ENCODE measurements at regions not wholly inside any gene's neighbourhood (a gene's known extent, or its start where the extent isn't known, plus 50 kb on each side); places are given as distances from the start of the nearest gene placed in this dataset.

DNA sequence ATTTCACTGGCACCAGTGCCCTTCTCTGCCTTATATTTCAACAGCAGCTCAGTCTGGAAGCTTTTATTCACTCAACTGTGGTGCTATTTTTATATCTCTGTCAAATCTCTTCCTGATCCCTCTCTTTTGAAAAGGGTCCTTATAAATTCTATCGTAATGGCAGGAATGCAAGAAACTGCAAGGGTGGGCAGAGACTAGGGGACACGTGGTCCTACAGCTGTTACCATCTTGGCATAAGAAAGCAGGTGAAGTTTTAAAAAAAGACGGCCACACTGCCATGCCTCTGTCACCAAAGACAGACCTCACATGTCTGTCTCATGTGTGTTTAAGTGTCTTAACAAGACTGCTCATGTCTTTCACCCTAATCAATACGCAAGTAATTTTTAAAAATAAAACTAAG is 368.4 kb upstream of the CDH11 start:
- POLR2A ChIA-PET (ENCODE audit: partially characterized antibody) = no interaction called here
- no peak overlapping the region for H3K56ac ChIP-seq (replicated peaks; ENCODE audit: insufficient read length, low read depth, low read length)
- H3K79me2 ChIP-seq (ENCODE audit: control insufficient read depth in 1 of 2, insufficient read depth in 2 of 2, low read length in 2 of 2) = no peaks in the 10 kb centered on the region
- H3K4ac ChIP-seq (replicated peaks; ENCODE audit: insufficient read length, low read depth, low read length) = no peak overlapping the region
- no peak overlapping the region for H2BK15ac ChIP-seq (ENCODE audit: low read length)
- H3K9ac ChIP-seq (replicated peaks in 1 of 4; ENCODE audit: extremely low read depth in 1 of 4, low read depth in 3 of 4, low read length in 3 of 4) = no peak overlapping the region
- H3K36me3 ChIP-seq (ENCODE audit: control insufficient read depth in 2 of 4, insufficient read depth in 4 of 4, low read length in 3 of 4) = no peaks in the 10 kb centered on the region
- H3K79me1 ChIP-seq (ENCODE audit: low read depth, low read length) = no peaks in the 10 kb centered on the region
- H4K20me1 ChIP-seq (replicated peaks in 1 of 2; ENCODE audit: control insufficient read depth in 1 of 2, insufficient read depth in 2 of 2, low read length in 2 of 2) = no peaks in the 10 kb centered on the region
- H2BK5ac ChIP-seq (ENCODE audit: low read depth, low read length) = no peak overlapping the region
- CTCF ChIA-PET (ENCODE audit: partially characterized antibody) = no interaction called here
- no peak overlapping the region for H2BK20ac ChIP-seq (ENCODE audit: low read length)
- H3K27me3 ChIP-seq (replicated peaks in 1 of 4; ENCODE audit: control insufficient read depth in 3 of 4, extremely low read depth in 1 of 4, insufficient read depth in 3 of 4, low read length in 3 of 4) = no peaks in the 10 kb centered on the region
- no peak overlapping the region for H2BK12ac ChIP-seq (ENCODE audit: low read depth, low read length)
- DNase-seq (ENCODE audit: low read depth in 1 of 2, low spot score in 2 of 2) (no peak), FAIRE-seq (no peak)
- no peak overlapping the region for H4K5ac ChIP-seq (ENCODE audit: insufficient read length, low read depth, low read length)
- H3K4me2 ChIP-seq (ENCODE audit: insufficient read depth in 1 of 2, low read depth in 2 of 2, low read length in 2 of 2) = no peak overlapping the region
- H3K27ac ChIP-seq (ENCODE audit: low read depth, low read length) = no peak overlapping the region
- H2AFZ ChIP-seq (ENCODE audit: low read length) = no peak overlapping the region
- no peak overlapping the region for H3K14ac ChIP-seq (ENCODE audit: insufficient read length)
- H3K23me2 ChIP-seq (ENCODE audit: low read depth, low read length) = no peaks in the 10 kb centered on the region
- peaks cover 0 to 8% (median 3%) of the 10 kb centered on the region in 4 experiments; a peak in 3 of 7 replicates for H3K4me1 ChIP-seq (replicated peaks in 1 of 4; ENCODE audit: control insufficient read depth in 3 of 4, insufficient read depth in 4 of 4, low read length in 3 of 4)
- H2AK5ac ChIP-seq (ENCODE audit: low read depth, low read length) = no peak overlapping the region
- no peak overlapping the region for H3K4me3 ChIP-seq (ENCODE audit: extremely low read depth in 1 of 4, insufficient read depth in 2 of 4, low read depth in 3 of 4, low read length in 4 of 4)
- no peak overlapping the region for H2BK120ac ChIP-seq (replicated peaks; ENCODE audit: low read depth, low read length)
- H4K91ac ChIP-seq (replicated peaks; ENCODE audit: insufficient read length, low read length) = no peak overlapping the region
- no peak overlapping the region for H3K23ac ChIP-seq (ENCODE audit: insufficient read length)
- 93% methylated on average over 4 of the region's 4 CpGs; no CpG with 5 or more reads in 1 of the 2 experiments for WGBS, 2 experiments (ENCODE audit: extremely low coverage in 1 of 2, insufficient coverage in 1 of 2, insufficient read length in 1 of 2, insufficient replicate concordance in 2 of 2, low coverage in 1 of 2, low lambda C conversion rate in 2 of 2, missing lambda C conversion rate in 1 of 2)
- H3K9me3 ChIP-seq (ENCODE audit: insufficient read depth in 2 of 2, low read depth in 1 of 2, low read length in 1 of 2) = no peaks in the 10 kb centered on the region
- no peak overlapping the region for H3K18ac ChIP-seq (ENCODE audit: extremely low read depth, low read length)
- no peak overlapping the region for H4K8ac ChIP-seq (ENCODE audit: extremely low read depth, insufficient read depth, low read length)
- TF ChIP-seq RBBP5 (IDR thresholded peaks at IDR 0.05; ENCODE audit: borderline replicate concordance, low read depth, low read length) = no peak
- TF ChIP-seq JUN (IDR thresholded peaks at IDR 0.05; ENCODE audit: low read depth, low read length) = no peak
- TF ChIP-seq KDM5A (IDR thresholded peaks at IDR 0.05; ENCODE audit: low read length) = no peak
- no peak for TF ChIP-seq TCF12 (IDR thresholded peaks at IDR 0.05; ENCODE audit: low read depth, low read length)
- no peak for TF ChIP-seq BCL11A (IDR thresholded peaks at IDR 0.05; ENCODE audit: low read depth in 2 of 2, low read length in 2 of 2)
- no peak for TF ChIP-seq POLR2A (IDR thresholded peaks at IDR 0.05; ENCODE audit: control extremely low read depth in 1 of 2, low read depth in 2 of 2, low read length in 2 of 2)
- no peak for TF ChIP-seq EGR1 (IDR thresholded peaks at IDR 0.05; ENCODE audit: borderline replicate concordance, low read depth, low read length)

All from H1 (cell line).